Activated gamma-delta T cell (primary cell): ENCODE measurements at regions not wholly inside any gene's neighbourhood (a gene's known extent, or its start where the extent isn't known, plus 50 kb on each side); places are given as distances from the start of the nearest gene placed in this dataset.

Experiments
- DNase-seq: peaks from one replicate; lab custom pipeline; 2025; lab: John Stamatoyannopoulos, UW

DNA sequence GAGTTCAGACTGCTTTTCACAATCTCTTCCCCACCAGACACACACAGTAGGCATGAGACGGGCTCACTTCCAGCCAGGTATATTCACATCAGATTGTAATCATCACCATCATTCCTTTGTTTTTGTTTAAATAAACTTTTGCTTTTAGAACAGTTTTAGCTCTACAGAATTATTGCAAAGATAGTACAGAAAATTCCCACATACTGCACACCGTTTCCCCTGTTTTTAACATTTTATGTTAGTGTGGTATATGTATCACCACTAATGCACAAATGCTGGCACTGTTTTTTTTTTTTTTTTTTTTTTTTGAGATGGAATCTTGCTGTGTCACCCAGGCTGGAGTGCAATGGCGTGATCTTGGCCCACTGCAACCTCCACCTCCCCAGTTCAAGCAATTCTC, 83.3 kb upstream of the ANO1 start:
- no peak for DNase-seq

DNA sequence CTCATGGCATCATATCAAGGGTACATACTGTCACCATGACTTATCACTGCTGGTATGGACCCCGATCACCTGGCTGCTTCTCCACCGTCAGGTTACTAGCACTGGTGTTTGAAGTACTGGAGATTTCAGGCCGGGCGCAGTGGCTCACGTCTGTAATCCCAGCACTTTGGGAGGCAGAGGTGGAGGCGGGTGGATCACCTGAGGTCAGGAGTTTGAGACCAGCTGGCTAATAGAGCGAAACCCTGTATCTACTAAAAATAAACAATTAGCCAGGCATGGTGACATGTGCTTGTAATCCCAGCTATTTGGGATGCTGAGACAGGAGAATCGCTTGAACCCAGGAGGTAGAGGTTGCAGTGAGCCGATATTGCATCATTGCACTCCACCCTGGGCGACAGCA, 82.4 kb upstream of the ANO1 start:
- DNase-seq = no peak

DNA sequence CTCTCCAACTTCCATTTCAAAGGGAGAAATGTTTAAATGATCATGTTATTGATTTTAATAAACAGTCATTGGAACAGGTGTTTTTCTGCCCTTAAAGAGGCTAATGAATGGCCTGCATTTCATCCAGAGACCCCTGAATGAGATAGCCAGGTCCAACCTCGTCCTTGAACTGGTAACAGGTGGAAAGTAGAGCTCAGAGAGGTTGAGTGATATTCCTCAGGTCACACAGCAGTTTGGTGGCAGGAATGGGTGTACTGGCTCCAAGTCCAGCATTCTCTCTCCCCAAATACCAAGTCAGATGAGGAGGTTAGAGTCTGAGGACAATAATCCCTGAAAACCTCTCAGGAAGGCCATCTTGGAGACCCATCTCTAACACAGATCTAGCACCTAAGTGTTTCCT, 81.7 kb upstream of the ANO1 start:
- DNase-seq = no peak

DNA sequence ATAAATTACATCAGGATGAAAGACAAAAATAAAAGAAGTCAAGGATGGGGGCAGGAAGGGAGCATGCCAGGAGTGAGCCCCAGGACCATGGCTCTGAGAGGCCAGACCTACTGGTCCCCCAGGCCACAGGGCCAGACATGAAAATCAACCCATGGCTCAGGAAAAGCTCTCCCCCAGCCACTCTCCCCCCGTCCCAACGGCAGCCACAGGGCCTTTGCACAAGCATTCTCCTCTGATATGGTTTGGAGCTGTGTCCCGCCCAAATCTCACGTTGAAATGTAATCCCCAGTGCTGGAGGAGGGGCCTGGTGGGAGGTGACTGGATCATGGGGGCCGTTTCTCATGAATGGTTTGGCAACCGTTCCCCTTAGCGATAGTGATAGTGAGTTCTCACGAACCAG, 80.8 kb upstream of the ANO1 start:
- no peak for DNase-seq

DNA sequence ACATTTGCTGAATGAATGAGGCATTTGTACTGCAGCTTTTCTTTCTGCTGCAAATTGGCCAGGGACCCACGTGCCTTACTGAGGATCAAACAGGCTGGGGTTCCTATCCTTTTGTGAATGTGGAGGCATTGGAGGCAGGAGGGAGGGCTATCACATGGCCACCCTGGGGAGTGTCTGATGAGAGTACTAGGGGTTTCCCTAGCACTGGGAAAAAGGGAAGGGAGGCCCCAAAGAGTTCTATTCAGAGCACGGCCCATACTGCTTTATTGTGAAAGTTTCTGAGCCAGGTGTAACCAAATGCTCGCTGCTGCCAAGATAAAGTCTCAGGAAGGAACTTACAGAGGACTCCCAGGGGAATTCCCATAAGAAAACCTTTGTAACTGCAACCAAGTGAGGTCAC, 78.4 kb upstream of the ANO1 start:
- DNase-seq = no peak

DNA sequence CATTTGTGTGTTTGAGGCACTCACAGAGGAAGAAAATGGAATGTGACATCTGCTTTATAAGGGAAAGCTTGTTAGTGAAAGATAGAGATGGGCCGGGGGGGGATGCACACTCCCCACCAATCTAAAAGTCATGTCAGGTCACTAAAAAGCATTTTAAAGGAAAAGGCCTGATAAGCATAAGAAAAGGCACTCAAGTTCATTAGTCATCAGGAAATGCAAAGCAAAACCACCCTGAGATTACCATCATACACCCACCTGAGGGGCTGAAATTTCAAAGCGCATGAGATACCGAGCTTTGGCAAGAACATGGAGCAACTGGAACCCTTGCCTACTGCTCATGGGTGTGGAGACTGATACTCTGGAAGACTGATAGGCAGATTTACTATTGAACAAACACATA, 77.9 kb upstream of the ANO1 start:
- DNase-seq = no peak

DNA sequence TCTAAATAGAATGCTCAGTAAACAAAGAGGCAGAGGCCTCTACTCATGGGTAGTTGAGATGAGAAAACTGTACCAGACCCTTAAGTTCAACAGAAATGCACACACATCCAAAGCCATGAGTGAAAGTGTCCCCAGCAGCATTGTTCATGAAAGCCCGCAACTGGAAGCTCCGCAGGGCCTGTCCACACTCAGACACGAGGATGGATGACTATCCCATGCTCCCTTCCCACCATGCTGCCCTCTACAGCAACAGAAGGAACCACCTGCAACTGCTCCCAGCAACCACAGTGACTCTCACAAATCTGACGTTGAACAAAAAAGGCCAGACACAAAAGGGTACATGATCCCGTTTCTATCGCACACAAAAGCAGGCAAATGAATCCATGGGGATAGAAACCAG, 76.9 kb upstream of the ANO1 start:
- no peak for DNase-seq

DNA sequence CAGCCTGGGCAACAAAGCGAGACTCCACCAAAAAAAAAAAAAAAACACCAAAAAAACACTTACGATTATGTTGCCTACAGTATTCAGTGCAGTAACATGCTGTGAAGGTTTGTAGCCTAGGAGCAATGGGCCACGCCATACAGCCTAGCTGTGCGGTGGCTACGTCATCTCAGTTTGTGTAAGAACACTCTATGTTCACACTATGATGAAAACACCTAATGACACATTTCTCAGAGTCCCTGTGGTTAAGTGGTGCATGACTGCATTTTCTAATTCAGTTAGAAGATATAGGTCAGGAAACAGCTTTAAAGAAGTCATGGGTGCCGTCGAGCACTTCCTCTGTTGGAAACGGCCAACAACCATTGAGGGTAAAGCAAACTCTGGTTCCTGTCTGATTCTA, 75.7 kb upstream of the ANO1 start:
- DNase-seq = no peak

DNA sequence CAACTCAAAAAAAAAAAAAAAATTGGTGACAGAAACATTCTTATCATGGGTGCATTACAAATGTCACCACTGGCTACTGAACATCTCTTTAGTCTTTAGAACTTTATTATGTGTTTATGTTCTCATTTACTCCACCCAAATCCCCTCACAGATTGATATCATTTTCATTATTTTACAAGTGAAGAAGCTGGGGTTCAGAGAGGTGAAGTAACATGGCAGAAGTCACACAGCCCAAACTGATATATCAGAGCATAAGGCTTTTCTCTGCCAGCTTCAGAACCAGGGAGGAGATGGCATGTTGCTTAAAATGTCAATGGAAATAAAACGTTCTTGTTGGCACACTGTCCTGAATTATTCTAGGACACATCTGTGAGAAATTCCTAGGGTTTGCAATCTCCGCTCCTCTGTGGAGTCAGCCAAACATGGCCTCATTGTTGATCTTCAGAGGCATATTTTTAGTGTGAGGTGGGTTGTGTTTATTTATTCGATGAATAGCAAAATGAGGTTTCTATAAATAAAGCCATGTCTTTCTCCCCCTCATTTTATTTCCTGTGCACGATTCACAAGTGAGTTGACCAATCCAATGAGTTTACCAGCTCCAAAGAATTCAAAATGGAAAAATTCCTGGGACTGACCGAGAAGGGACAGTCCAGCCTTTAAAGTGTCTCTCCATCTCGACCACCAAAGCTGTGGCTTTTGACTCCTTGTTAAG, 72.9 kb upstream of the ANO1 start:
- no peak for DNase-seq

DNA sequence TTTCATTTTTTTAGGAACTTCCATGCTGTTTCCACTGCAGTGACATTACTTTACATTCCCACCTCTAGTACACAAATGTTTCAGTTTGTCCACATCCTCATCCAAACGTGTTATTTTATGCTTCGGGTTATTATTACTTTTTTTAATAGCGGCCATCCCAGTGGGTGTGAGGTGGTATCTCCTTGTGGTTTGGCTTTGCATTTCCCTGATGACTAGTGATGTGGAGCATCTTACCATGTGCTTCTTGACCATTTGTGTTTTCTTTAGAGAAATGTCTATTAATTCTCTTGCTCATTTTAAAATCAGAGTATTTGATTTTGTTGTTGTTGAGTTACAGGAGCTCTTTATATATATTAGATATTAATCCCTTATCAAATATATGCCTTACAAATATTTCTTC, 70.3 kb upstream of the ANO1 start:
- DNase-seq = no peak

DNA sequence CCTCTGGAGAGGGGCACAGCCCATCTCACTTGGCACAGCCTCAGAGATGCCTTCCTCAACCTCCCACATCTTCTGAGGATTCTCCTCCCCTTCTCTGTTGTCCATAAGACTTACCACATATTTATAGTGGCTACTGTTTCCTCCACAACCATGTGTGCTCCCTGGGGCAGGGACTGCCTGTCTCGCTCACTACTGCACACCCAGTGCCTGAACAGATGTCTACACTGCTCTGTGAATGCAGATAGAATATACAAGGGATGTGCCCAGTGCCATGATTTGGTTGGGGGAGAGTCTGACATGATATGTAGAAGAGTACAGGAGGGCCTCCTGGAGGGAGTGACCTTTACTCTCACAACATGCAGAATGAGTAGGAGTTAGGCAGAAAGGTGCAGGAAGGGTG, 67.3 kb upstream of the ANO1 start:
- DNase-seq = no peak

DNA sequence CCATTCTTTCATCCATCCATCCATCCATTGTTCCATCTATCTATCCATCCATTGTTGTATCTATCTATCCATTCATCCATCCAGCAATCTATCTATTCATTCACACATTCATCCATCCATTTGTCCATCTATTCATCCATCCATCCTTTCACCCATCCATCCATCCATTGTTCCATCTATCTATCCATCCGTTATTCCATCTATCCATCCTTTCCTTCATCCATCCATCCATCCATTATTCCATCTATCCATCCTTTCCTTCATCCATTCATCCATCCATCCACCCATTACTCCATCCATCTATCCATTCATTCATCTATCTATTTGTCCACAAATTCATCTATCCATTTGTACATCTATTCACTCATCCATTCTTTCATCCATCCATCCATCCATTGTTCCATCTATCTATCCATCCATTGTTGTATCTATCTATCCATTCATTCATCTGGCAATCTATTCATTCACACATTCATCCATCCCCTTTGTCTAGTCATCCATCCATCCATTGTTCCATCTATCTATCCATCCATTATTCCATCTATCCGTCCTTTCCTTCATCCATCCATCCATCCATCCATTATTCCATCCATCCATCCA, 65.9 kb upstream of the ANO1 start:
- no peak for DNase-seq

DNA sequence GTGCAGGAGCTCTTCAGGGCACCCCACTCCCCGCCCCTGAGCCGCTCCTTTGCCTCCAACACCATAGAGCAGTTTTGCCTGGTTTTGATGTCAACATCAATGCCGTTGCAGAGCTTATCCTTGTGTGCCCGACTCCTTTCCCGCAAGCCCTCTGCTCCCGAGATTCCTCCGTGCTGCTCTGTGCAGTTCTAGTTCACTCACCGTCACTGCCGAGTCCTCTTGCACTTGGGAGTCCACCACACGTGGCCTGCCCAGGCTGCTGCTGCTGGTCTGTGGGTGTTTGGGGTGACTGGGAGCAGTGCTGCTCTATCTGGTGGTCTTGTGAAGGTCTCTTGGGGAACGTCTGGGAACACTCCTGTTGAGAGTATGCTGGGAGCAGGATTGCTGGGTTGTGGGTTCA, 63.8 kb upstream of the ANO1 start:
- no peak for DNase-seq

DNA sequence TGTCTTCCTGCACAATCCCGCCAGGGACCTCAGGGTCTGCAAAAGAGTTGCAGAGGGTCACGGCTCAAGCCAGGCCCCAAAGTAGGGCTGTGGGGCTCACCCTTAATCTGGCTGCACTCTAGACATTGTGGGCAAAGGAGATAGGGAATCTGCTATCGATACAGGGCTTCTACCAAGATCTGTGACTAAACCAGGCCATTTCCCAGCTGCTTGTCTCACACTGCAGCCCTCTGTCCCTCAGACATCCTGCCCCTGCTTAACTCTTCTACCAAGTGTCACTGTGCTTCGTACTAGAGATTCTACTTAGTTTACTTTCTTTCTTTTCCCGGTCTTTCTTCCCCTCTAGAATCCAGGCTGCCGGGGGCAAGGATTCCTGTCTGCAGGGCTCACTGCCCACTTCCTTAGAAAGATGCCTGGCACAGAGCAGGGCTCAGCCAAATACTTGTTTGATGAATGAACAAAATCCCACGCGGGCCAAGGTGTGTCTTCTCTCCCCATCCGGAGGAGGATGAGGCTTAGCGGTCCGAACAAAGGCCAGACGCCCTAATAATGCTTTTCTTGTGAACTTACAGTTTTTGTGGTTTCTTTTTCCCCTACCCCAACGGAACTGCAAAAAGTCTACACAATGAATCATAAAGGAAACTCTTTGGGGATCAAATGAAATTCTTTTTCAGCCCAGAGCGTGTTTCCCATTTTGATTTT, 61.3 kb upstream of the ANO1 start:
- DNase-seq = no peak

DNA sequence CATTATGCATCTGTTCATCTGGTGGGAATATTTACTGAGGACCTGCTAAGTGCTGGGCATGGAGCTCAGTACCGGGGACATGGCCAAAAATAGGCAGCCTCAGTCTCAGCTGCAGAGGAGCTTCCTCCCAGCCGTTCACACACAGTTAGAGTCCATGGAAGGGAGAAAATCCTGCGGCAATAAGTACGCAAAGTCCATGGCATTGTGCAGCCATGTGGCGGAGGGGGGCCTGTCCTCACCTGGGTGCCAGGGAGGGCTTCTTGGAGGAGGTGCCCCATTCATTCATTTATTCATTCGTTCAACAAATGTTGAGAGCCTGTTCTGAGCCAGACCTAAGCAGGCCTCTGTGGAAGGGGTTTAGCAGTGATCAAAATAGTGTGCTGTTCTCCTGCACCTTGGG, 59.3 kb upstream of the ANO1 start:
- DNase-seq = no peak

DNA sequence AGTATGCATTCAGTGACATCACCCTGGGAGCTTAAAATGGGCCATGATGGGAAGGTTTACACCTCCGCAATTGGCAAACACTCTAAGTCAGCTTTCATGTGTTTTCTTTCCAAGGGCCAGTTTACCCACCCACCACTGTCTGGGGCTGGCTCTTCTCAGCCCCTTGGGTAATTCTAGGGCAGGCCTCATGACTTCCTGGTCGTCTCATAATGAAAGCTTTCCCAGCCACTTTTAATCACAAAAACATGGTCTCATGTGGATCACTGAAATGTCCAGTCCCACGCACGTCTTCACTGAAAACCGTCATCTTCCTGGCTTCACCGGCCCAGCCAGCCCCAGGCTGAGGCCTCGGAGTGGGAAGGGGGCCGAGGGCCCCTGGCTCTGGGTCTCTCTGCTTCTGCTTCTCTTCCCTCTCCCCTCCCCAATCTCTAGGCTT, 58.5 kb upstream of the ANO1 start:
- DNase-seq = no peak

DNA sequence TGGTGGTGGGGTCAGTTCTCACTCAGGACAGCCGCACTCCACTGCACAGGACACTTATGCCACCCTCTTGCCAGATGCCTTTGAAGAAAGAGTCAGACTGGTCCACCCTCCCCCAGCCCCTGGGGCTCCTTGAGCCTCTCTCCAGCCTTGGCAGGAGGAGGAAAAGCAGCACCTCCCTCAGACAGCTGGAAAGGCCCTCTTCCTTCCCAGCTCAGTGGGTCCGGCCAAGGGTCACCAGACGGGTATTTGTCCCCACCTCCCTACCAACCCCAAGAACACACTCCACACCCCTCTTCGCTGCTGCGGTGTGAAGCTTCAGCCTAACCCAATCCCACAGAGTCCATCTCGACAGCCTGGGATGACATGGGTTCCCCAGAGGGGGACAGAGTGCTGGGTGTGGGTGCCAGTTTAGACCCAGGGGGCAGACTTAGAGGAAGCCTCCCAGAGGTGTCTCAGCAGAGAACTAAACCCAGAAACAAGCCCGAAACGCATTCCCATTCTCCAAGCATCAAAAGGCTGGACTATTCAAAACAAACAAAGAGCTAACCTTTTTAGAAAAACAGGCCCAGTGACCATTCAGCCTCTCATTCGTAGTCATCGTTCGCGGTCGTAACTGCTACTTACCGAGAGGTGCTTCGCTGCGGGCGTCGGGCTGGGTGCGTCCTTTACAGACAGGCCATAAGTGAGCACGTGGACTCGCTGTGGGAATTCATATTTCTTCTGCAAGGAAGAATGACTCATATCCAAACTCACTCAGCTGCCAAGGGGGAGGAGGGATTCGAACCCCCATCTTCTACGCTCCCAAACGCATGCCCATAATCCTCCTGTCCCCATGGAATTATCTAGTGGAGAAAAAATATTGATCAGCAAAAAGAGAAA, 57.5 kb upstream of the ANO1 start:
- DNase-seq = no peak

DNA sequence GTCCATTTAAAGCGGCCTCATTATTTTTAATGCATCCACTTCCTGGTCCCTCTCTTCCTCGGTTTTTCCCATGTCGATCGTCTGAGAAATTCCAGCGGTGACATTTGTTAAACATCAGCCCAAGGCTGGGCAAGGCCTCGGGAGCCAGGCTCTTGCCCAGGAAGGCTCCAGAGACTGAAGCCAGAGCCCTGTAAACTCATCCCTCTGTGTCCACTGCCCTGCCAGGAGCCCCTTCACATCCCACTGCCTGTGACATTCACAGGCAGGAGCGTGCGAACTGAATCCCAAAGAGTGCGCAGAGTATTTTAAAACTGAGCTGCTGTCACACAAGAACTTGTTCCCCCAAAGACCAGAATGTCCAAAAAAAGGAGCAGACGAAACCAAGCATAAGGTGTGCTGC, 56.5 kb upstream of the ANO1 start:
- no peak for DNase-seq

DNA sequence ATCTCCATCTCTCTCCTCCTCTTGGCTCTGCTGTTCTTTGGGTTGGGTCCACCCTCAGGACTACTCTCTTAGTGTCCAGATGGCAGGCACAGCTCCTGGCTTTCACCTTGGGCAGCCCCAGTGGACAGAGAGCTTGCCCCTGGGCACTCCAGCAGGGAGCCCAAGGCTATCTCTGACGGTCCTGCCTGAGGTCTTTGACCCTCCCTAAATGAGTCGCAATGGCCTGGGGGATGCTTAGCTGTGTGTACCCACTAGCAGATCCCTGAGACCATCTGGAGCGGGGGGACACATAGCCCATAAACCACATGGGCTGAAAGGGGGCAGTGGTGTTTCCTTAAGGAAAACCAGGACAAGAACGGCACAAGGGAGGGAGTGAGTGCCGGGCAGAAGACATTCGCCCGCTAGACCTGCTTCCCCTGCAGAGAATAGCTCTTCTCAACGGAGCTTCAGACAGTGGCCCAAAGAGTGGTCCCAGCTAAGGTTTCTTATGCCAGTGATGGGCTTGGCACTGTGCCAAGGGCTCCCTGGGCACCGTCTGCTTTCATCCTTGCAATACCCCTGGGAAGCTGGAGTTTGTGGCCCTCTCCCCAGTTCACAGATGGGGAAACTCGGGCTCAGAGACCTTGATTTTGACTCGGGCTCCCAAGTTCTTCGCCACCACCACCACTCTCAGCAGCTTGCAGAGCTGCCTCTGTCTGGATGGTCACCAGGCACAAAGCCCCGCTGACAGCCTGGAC, 53.9 kb upstream of the ANO1 start:
- no peak for DNase-seq

DNA sequence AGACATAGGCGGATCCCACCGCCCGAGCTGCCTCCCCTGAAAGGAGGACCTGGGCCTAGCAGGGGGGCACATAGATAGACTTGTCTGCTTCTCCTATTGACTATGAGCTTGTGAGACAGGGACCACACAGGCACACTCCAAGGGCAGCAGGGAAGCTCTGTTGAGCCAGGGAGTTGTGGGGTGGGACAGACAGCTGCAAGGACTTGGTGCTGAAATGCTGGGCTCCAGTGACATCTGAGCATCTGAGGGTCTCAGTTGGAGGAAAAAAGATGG, 53.4 kb upstream of the ANO1 start:
- no peak for DNase-seq

DNA sequence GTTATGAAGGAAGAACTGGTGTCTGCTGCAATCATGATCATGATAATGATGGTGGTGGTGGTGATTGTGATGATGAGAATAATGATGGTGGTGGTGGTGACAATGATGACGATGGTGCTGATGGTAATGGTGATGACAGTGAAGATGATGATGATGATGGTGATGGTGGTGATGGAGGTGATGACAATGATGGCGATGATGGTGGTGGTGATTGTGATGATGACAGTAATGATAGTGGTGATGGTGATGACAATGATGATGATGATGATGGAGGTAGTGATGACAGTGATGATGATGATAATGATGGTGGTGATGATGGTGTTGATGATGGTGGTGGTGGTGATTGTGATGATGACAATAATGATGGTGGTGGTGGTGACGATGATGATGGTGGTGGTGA, 52.8 kb upstream of the ANO1 start:
- no peak for DNase-seq

DNA sequence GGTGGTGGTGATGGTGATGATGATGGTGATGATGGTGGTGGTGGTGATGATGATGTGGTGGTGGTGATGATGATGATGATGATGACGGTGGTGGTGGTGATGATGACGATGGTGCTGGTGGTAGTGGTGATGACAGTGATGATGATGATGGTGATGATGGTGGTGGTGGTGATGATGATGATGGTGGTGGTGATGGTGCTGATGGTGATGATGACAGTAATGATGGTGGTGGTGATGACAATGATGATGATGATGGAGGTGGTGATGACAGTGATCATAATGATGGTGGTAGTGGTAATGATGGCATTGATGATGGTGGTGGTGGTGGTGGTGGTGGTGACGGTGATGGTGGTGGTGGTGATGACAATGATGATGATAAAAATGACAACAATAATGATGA, 52.1 kb upstream of the ANO1 start:
- DNase-seq = no peak
